ENCODE measurements at regions not wholly inside any gene's neighbourhood (a gene's known extent, or its start where the extent isn't known, plus 50 kb on each side); places are given as distances from the start of the nearest gene placed in this dataset.

DNA sequence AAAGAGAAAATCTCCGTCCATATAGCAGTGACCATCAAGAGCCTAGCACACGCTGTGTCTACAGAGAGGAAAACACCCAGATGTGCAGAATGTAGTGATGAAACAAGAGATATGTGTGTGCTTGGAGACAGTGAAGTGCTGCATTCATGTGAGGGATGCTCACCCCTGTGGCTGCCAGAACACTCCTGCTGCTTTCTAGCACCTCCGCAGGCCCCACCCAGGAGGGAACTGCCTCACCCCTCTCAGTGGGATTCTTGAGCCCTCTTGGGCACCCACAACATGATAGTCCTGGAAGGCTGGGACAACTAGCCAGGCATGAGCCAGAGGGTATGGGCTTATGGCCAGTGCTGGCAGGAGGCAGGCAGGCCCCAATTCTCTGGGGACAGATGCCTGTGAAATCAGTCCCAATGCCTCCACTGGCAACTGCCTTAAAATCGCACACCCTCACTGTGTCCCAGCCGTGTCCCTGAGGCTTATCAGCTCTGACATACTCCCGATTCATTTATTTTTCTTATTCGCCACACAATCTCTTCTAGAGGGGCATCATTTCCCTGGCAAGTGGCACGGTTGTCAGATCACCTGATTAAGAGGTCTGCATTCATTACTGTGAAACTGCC, 73.2 kb upstream of the FSTL4 start:
- no peak for TF ChIP-seq CTCF (conservative IDR thresholded peaks at IDR 0.05; ENCODE audit: low read depth, low read length)
- TF ChIP-seq EZH2phosphoT487 (IDR thresholded peaks at IDR 0.05; ENCODE audit: borderline replicate concordance, low read length): no peak
- TF ChIP-seq EZH2 (IDR thresholded peaks at IDR 0.05; ENCODE audit: low read length, unreplicated experiment): no peak

Measured in PC-3 (cell line).